ENCODE measurements at regions not wholly inside any gene's neighbourhood (a gene's known extent, or its start where the extent isn't known, plus 50 kb on each side); places are given as distances from the start of the nearest gene placed in this dataset.

- peaks cover 70% of the 10 kb centered on the region for H3K27me3 ChIP-seq (ENCODE audit: insufficient read depth, poor library complexity, severe bottlenecking)
- no peak for DNase-seq (ENCODE audit: low spot score)
- no peaks in the 10 kb centered on the region for H3K9me3 ChIP-seq (ENCODE audit: severe bottlenecking)
- no peak overlapping the region for H3K27ac ChIP-seq (ENCODE audit: poor library complexity, severe bottlenecking)
- TF ChIP-seq CTCF (IDR thresholded peaks at IDR 0.05; ENCODE audit: poor library complexity, severe bottlenecking), result no peak
- no peaks in the 10 kb centered on the region for H3K36me3 ChIP-seq (ENCODE audit: low read depth)
- H3K4me3 ChIP-seq (ENCODE audit: severe bottlenecking), result no peak overlapping the region
- no peak for ATAC-seq (ENCODE audit: low read depth)
- no peaks in the 10 kb centered on the region for H3K4me1 ChIP-seq (ENCODE audit: insufficient read depth, poor library complexity, severe bottlenecking)
Observed at GRCh38 chr5:50968356-50969149, 302.1 kb downstream of the PARP8 start.

DNA sequence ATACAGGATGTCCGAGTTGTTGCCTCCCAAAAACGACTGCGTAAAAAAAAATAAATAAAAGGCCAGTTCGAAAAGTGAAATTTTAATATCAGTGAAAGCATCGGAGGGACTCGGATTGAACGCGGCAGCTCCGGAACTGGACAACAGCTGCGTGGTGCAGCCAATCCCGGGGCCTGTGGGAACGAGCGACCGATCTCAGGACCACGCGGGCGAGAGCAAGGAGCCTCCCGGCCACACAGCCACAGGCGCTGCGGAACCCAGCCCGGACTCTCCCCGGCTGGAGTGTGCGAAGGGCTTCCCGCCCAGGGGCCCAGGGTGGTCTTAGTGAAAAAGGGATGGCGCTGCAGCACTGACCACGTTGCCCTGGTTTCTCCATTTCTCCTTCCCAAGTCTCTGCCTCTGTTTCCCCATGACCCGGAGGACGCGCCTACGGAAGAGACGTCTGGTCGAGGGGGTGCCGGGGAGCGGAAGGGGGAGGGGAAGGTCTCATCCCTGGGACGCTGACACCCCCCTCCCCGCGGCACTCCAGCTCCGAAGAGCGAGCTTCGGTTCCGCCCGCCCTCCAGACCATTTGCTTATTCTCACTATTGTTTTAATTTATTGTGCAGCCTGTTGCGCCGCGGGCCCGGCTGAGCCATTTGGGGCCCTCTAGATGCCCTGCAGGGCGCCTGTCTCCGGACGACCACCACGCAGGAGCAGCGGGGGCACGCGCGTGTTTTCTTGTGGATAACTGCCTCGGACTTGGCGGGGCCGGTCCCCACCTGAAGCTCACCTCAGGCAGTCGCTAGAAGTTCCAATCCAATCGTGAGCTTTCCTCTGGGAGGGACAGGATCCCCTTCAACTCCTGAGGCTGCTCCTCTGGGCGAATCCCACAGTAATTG lies 303.0 kb downstream of the PARP8 start:
- peaks cover 72% of the 10 kb centered on the region for H3K27me3 ChIP-seq (ENCODE audit: insufficient read depth, poor library complexity, severe bottlenecking)
- H3K36me3 ChIP-seq (ENCODE audit: low read depth), result no peaks in the 10 kb centered on the region
- no peak for TF ChIP-seq CTCF (IDR thresholded peaks at IDR 0.05; ENCODE audit: poor library complexity, severe bottlenecking)
- H3K9me3 ChIP-seq (ENCODE audit: severe bottlenecking), result no peaks in the 10 kb centered on the region
- no peaks in the 10 kb centered on the region for H3K4me1 ChIP-seq (ENCODE audit: insufficient read depth, poor library complexity, severe bottlenecking)
- DNase-seq (ENCODE audit: low spot score), result no peak
- H3K27ac ChIP-seq (ENCODE audit: poor library complexity, severe bottlenecking), result no peak overlapping the region
- H3K4me3 ChIP-seq (ENCODE audit: severe bottlenecking), result no peak overlapping the region
- ATAC-seq (ENCODE audit: low read depth), result peak; percentile 49; the same call in 1 of the 3 replicates

DNA sequence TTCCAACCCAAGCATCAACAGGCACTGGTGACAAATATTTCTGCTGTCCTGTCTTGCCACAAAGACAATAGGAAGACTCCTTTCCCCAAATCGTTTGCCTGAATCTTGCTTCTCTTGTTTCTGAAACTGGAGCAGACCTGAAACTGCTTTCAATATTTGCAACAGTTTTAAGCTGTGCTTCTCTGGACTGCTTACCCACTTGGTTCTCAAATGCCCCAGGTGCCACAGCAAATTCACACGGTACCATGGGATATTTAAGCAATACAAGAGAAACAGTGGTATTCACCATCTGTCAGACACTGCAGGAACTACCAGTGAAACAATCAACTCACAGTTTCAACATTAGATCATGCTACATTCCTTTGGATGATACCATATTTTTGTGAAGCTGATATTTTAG lies 309.4 kb downstream of the PARP8 start:
- H3K36me3 ChIP-seq (ENCODE audit: low read depth), result no peaks in the 10 kb centered on the region
- no peak overlapping the region for H3K4me3 ChIP-seq (ENCODE audit: severe bottlenecking)
- peaks cover 52% of the 10 kb centered on the region for H3K27me3 ChIP-seq (ENCODE audit: insufficient read depth, poor library complexity, severe bottlenecking)
- H3K27ac ChIP-seq (ENCODE audit: poor library complexity, severe bottlenecking), result no peak overlapping the region
- H3K4me1 ChIP-seq (ENCODE audit: insufficient read depth, poor library complexity, severe bottlenecking), result no peaks in the 10 kb centered on the region
- no peak for TF ChIP-seq CTCF (IDR thresholded peaks at IDR 0.05; ENCODE audit: poor library complexity, severe bottlenecking)
- no peak for DNase-seq (ENCODE audit: low spot score)
- no peaks in the 10 kb centered on the region for H3K9me3 ChIP-seq (ENCODE audit: severe bottlenecking)
- no peak for ATAC-seq (ENCODE audit: low read depth)

GRCh38 chr5:50978924-50979323 lies 312.5 kb downstream of the PARP8 start:
- TF ChIP-seq CTCF (IDR thresholded peaks at IDR 0.05; ENCODE audit: poor library complexity, severe bottlenecking), result no peak
- peaks cover 38% of the 10 kb centered on the region for H3K27me3 ChIP-seq (ENCODE audit: insufficient read depth, poor library complexity, severe bottlenecking)
- ATAC-seq (ENCODE audit: low read depth) (no peak), DNase-seq (ENCODE audit: low spot score) (no peak)
- H3K9me3 ChIP-seq (ENCODE audit: severe bottlenecking), result no peaks in the 10 kb centered on the region
- no peak overlapping the region for H3K27ac ChIP-seq (ENCODE audit: poor library complexity, severe bottlenecking)
- H3K36me3 ChIP-seq (ENCODE audit: low read depth), result no peaks in the 10 kb centered on the region
- H3K4me3 ChIP-seq (ENCODE audit: severe bottlenecking), result no peak overlapping the region
- H3K4me1 ChIP-seq (ENCODE audit: insufficient read depth, poor library complexity, severe bottlenecking), result no peaks in the 10 kb centered on the region

Data from RWPE2 (cell line).